PC-9 (cell line): ENCODE measurements at regions not wholly inside any gene's neighbourhood (a gene's known extent, or its start where the extent isn't known, plus 50 kb on each side); places are given as distances from the start of the nearest gene placed in this dataset.
"Not testable (repeated sequence)": the region's sequence is repeated elsewhere in the genome, so short reads cannot be mapped to it uniquely, and the experiment has no call there.

Experiments used
- BruUV-seq: library from RNA; stranded (reverse); fragments of 400-500 nt; replicated peaks from 2 replicates; lab custom pipeline; 2021; lab: Mats Ljungman, UMichigan
- CTCF ChIA-PET: fragments of 300-600 bp; sonication (Branson Sonifier 250); formaldehyde crosslinking; loops from one replicate; lab custom pipeline; 2022; ENCODE audit warnings: antibody characterized with exemption; lab: Charles Lee
- POLR2A ChIA-PET: fragments of 300-600 bp; sonication (Branson Sonifier 250); formaldehyde crosslinking; loops from one replicate; lab custom pipeline; 2022; ENCODE audit warnings: antibody characterized with exemption; ENCODE audit not compliant: unreplicated experiment; lab: Charles Lee
- DNase-seq, 2 experiments: peaks; one replicate each; pipeline versions ENCODE4 v3.0.0 to v3.0.0-alpha.2; 2015 to 2022; ENCODE audit warnings: mixed read lengths in 1 of 2
- H2AFZ ChIP-seq: fragments of 200-600 bp; sonication (generic); 2 replicates; pipeline ENCODE4 v1.8.1; 2017; ENCODE audit warnings: antibody characterized with exemption
- H3F3A ChIP-seq: fragments of 200-600 bp; sonication (generic); 2 replicates; pipeline ENCODE4 v1.8.1; 2017; ENCODE audit warnings: antibody characterized with exemption, mild to moderate bottlenecking, low read depth; ENCODE audit not compliant: insufficient read depth
- H3K27ac ChIP-seq: fragments of 200-600 bp; sonication (generic); 2 replicates; pipeline ENCODE4 v1.6.1; 2016; ENCODE audit warnings: mixed run types
- H3K27me3 ChIP-seq: fragments of 200-600 bp; sonication (generic); 2 replicates; pipeline ENCODE4 v1.6.1; 2016; ENCODE audit warnings: low read depth, mixed run types; ENCODE audit not compliant: insufficient read depth
- H3K36me3 ChIP-seq: fragments of 200-600 bp; sonication (generic); 2 replicates; pipeline ENCODE4 v1.6.1; 2016; ENCODE audit warnings: low read depth, mixed run types
- H3K4me1 ChIP-seq: fragments of 200-600 bp; sonication (generic); replicated peaks from 2 replicates; pipeline ENCODE4 v1.6.1; 2016; ENCODE audit warnings: mixed run types; ENCODE audit not compliant: insufficient read depth
- H3K4me2 ChIP-seq: fragments of 200-600 bp; sonication (generic); 2 replicates; pipeline ENCODE4 v1.6.1; 2017; ENCODE audit warnings: mixed run types
- H3K4me3 ChIP-seq: fragments of 200-600 bp; sonication (generic); 2 replicates; pipeline ENCODE4 v1.6.1; 2016; ENCODE audit warnings: mixed run types
- H3K79me2 ChIP-seq: fragments of 200-600 bp; sonication (generic); 2 replicates; pipeline ENCODE4 v1.6.1; 2017; ENCODE audit warnings: low read depth, mixed run types
- H3K9me2 ChIP-seq: fragments of 200-600 bp; sonication (generic); 2 replicates; pipeline ENCODE4 v1.8.1; 2017; ENCODE audit warnings: mild to moderate bottlenecking; ENCODE audit not compliant: insufficient read depth
- H3K9me3 ChIP-seq: fragments of 200-600 bp; sonication (generic); 2 replicates; pipeline ENCODE4 v1.8.1; 2016; ENCODE audit warnings: low read depth; ENCODE audit not compliant: insufficient read depth
- H4K20me1 ChIP-seq: fragments of 200-600 bp; sonication (generic); 2 replicates; pipeline ENCODE4 v1.8.1; 2017; ENCODE audit not compliant: insufficient read depth
- EZH2 ChIP-seq: fragments of 200-600 bp; sonication (generic); IDR thresholded peaks from 2 replicates; pipeline ENCODE4 v1.8.0; 2017; ENCODE audit warnings: antibody characterized with exemption, low read depth
- intact Hi-C: fragments of 100-400 bp; cut with micrococcal nuclease; formaldehyde crosslinking; loops from one replicate; pipeline ENCODE4 v1.10.0; 2022; ENCODE audit not compliant: unreplicated experiment
- TF ChIP-seq, protein P1 (sequence below): fragments of 200-600 bp; sonication (generic); conservative IDR thresholded peaks from 2 replicates; pipeline ENCODE4 v1.6.1; 2017; ENCODE audit warnings: mixed run types, antibody characterized with exemption, mild to moderate bottlenecking, moderate library complexity

DNA sequence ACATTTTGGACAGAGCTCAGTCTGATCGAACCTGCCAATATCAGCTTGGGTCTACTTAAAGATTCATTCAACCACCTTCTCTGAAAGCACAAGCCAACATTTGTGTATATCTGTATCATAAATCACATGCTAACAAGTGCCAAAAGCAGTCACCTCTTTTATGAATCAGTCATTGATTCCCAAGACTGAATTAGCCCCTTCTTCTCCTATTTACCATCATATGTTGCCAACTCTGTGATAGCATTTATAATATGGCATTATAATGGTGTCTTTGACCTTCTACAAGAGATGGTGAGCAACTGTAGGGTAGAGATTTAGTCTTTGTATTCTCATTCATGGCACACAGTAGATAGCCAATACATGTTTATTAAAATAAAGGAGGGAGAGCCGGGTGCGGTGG lies 61.4 kb downstream of the DDX53 start:
- H3K9me2 ChIP-seq, result no peaks in the 10 kb centered on the region
- H3K4me1 ChIP-seq, result no peaks in the 10 kb centered on the region
- no TSS peak for BruUV-seq
- DNase-seq, result no peak
- H3K36me3 ChIP-seq, result no peaks in the 10 kb centered on the region
- ChIA-PET POLR2A (no interaction called here), CTCF (no interaction called here)
- no peak overlapping the region for H3K27ac ChIP-seq
- TF ChIP-seq, protein P1, sequence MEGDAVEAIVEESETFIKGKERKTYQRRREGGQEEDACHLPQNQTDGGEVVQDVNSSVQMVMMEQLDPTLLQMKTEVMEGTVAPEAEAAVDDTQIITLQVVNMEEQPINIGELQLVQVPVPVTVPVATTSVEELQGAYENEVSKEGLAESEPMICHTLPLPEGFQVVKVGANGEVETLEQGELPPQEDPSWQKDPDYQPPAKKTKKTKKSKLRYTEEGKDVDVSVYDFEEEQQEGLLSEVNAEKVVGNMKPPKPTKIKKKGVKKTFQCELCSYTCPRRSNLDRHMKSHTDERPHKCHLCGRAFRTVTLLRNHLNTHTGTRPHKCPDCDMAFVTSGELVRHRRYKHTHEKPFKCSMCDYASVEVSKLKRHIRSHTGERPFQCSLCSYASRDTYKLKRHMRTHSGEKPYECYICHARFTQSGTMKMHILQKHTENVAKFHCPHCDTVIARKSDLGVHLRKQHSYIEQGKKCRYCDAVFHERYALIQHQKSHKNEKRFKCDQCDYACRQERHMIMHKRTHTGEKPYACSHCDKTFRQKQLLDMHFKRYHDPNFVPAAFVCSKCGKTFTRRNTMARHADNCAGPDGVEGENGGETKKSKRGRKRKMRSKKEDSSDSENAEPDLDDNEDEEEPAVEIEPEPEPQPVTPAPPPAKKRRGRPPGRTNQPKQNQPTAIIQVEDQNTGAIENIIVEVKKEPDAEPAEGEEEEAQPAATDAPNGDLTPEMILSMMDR, result no peak
- TF ChIP-seq EZH2, result no peak
- no peaks in the 10 kb centered on the region for H4K20me1 ChIP-seq
- H3K27me3 ChIP-seq, result no peaks in the 10 kb centered on the region
- no peaks in the 10 kb centered on the region for H3K79me2 ChIP-seq
- no peaks in the 10 kb centered on the region for H3F3A ChIP-seq
- no peak overlapping the region for H3K4me2 ChIP-seq
- no peak overlapping the region for H2AFZ ChIP-seq
- intact Hi-C loops, result no loop called here
- H3K9me3 ChIP-seq, result no peaks in the 10 kb centered on the region
- H3K4me3 ChIP-seq, result no peak overlapping the region

DNA sequence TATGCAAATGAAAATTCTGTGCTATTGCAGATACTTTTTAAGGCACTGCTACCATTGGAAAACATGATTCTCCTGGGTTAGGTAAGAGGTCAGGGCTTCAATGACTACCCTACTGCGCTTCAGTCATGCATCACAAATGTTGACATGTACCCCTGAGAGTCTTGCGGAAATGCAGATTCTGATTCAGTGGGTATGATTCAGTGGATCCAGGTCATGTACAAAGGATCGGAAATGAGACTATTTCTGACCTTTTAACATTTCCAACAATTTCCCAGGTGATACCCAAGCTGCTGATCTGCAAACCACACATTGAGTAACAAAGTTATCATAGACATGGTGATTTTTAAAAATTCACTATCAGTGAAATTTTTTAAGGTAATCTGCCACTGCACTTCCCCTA lies 62.6 kb downstream of the DDX53 start:
- TF ChIP-seq EZH2, result no peak
- TF ChIP-seq, protein P1, result no peak
- intact Hi-C loops, result no loop called here
- Histone ChIP-seq H3K79me2 (no peaks in the 10 kb centered on the region), H3K9me3 (no peaks in the 10 kb centered on the region), H3K27ac (no peak overlapping the region), H3K27me3 (no peaks in the 10 kb centered on the region), H3F3A (no peaks in the 10 kb centered on the region), H2AFZ (no peak overlapping the region), H4K20me1 (no peaks in the 10 kb centered on the region), H3K9me2 (no peaks in the 10 kb centered on the region), H3K4me1 (no peaks in the 10 kb centered on the region), H3K4me3 (no peak overlapping the region), H3K4me2 (no peak overlapping the region), H3K36me3 (no peaks in the 10 kb centered on the region)
- POLR2A ChIA-PET, result no interaction called here
- DNase-seq, result no peak
- CTCF ChIA-PET, result no interaction called here
- BruUV-seq, result no TSS peak

DNA sequence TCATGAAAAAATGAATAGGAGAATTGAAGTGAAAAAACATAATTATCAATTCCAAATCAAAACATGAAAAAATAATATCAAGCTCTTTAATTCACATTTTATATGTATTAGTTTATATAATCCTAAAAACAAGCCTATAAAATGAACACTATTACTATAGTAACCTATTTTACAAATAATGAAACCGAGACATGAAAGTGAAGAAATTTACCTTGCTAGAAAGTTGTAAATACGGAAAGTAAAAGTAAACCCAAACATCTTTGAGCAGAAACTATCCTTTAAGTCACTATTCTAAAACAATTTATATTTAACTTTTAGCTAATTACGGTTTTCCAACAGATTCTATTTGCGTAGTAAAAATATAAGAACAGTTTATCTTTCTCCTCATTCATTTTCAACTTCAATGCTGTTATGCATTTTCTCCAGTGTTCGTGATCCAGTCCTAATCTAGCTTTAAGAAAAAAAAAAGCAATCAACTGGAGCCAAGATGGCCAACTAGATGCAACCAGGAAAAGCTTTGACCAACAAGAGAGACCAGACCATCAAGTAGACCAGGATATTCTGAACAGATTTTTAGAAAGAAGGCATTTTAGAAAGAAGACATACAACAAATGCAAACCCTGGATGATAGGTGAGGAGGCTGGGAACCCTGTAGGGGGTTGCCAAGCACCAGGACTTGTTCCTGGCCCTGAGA lies 67.0 kb downstream of the DDX53 start:
- no peak overlapping the region for H3K4me2 ChIP-seq
- BruUV-seq, result no TSS peak

DNA sequence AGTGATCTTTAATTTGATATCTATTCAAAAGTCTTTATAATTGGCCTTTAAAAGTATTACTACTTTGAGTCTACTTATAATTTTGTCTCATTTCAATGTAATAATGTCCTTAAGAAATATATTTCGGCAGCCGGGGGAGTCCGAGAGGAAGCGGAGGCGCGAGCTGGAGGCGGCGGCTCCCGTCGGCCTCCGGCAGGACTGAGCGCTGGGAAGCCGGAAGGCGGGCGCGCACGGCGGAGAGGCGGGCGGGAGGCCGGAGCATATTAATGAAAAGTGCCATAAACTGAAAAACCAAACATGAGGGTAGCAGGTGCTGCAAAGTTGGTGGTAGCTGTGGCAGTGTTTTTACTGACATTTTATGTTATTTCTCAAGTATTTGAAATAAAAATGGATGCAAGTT lies 75.7 kb downstream of the DDX53 start:
- H3K27ac ChIP-seq, POLR2A ChIA-PET, H4K20me1 ChIP-seq, BruUV-seq, H2AFZ ChIP-seq, H3K27me3 ChIP-seq, H3K79me2 ChIP-seq, H3K4me3 ChIP-seq, DNase-seq, CTCF ChIA-PET, intact Hi-C loops, H3K4me1 ChIP-seq, H3K4me2 ChIP-seq, H3K9me3 ChIP-seq, H3F3A ChIP-seq, H3K9me2 ChIP-seq, H3K36me3 ChIP-seq: not testable (repeated sequence)

More for the DNA sequence above, 67.0 kb downstream of the DDX53 start:
- no peaks in the 10 kb centered on the region for H3K79me2 ChIP-seq
- H3F3A ChIP-seq, result no peaks in the 10 kb centered on the region
- H3K4me3 ChIP-seq, result no peak overlapping the region
- intact Hi-C loops, result no loop called here
- H3K4me1 ChIP-seq, result no peaks in the 10 kb centered on the region
- H4K20me1 ChIP-seq, result no peaks in the 10 kb centered on the region
- H3K9me2 ChIP-seq, result no peaks in the 10 kb centered on the region
- H3K27ac ChIP-seq, result no peak overlapping the region
- no peaks in the 10 kb centered on the region for H3K9me3 ChIP-seq
- H3K27me3 ChIP-seq, result no peaks in the 10 kb centered on the region
- no peak overlapping the region for H2AFZ ChIP-seq
- TF ChIP-seq EZH2, result no peak
- TF ChIP-seq, protein P1, result no peak
- ChIA-PET POLR2A (no interaction called here), CTCF (no interaction called here)
- no peak for DNase-seq
- H3K36me3 ChIP-seq, result no peaks in the 10 kb centered on the region
